ENCODE measurements at regions not wholly inside any gene's neighbourhood (a gene's known extent, or its start where the extent isn't known, plus 50 kb on each side); places are given as distances from the start of the nearest gene placed in this dataset.

DNA sequence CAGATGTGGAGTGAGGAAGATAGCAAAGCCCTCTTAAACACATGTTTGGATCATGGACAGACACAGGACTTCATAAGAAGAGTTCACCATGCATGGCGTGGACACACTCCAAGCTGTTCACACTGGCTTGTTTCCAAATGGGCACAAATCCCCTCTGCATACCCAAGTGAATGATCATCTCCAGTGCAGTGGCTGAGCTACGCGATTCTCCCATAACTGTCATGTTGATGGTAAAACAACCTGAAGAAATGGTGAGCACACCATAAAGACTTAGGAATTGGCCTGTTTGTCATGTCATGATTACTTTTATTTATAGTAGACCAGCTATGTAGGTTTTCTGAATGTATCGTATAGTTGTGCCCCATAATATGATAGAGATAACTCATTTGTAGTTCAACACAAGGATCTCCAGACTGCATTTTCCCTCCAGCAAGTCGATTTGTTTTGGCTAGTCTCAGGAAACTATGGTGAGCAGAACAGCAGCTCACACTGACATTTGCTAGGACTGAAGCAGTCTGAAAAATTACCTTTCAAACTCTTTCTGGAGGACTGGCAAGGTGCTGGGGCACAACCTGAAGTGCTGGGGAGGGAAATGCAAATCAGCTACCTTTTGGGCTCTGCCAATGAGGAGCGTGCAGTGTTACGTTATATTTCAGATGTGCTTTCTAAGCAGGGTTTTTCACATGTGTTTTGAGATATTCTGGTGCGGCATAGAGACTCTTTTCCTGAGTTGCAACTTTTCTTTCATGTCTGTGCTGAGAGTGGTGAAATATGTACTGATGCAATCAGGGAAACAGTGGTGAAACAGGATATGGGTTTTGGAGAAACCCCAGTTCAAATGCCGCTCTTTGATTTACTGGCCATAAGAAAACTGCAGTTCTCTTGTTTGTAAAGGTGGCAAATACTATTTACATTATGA is 629.6 kb upstream of the DPP6 start:
- H3K4me3 ChIP-seq: no peak overlapping the region
- no peaks in the 10 kb centered on the region for H3K36me3 ChIP-seq
- DNase-seq: no peak
- TF ChIP-seq CTCF (IDR thresholded peaks at IDR 0.05; ENCODE audit: borderline replicate concordance): no peak
- no peak overlapping the region for H3K27ac ChIP-seq (replicated peaks)
- H3K27me3 ChIP-seq (ENCODE audit: low read depth): no peaks in the 10 kb centered on the region
- H3K9me3 ChIP-seq (replicated peaks): no peaks in the 10 kb centered on the region
- intact Hi-C loops (cut with micrococcal nuclease): no loop called here
- H3K4me1 ChIP-seq: no peaks in the 10 kb centered on the region

DNA sequence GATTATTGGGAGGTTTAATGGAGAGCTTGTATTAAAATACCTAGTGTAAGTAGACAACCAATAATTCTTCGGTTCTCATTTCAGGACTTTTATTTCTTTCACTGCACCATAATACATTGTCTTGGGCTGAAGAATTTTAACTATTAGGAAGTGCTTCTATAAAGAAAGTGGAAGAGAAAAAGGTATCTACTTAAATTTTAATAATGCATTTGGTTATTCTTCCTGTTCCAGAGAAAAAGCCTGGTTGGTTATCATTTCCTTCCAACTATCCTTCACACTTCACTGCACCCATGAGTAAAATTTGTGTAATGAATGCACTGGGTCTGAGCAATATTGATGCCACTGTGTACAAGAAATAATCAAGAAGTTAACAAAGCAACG is 629.0 kb upstream of the DPP6 start:
- intact Hi-C loops (cut with micrococcal nuclease): no loop called here
- DNase-seq: no peak
- H3K36me3 ChIP-seq: no peaks in the 10 kb centered on the region
- TF ChIP-seq CTCF (IDR thresholded peaks at IDR 0.05; ENCODE audit: borderline replicate concordance): no peak
- H3K9me3 ChIP-seq (replicated peaks): no peaks in the 10 kb centered on the region
- H3K4me1 ChIP-seq: no peaks in the 10 kb centered on the region
- H3K27me3 ChIP-seq (ENCODE audit: low read depth): no peaks in the 10 kb centered on the region
- H3K4me3 ChIP-seq: no peak overlapping the region
- H3K27ac ChIP-seq (replicated peaks): no peak overlapping the region

DNA sequence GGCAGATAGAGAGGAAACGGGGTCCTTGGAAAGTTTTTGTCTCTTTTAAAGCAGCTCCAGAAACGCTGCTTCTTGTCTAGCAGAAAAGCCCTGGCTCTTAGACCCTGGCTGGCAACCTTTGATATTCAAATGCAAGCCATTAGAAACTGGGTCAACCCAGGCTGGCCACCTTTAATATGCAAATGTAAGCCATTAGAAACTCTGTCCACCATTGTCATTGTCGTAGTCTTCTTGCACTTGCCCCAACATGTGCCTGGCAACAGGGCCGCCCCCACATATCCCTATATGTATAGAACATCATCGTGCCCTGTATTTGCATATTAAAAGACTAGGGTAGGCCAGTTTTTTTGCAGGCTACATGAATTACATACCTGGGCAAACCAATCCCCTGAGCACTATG is 621.3 kb upstream of the DPP6 start:
- Histone ChIP-seq H3K4me1 (no peaks in the 10 kb centered on the region), H3K9me3 (replicated peaks) (peaks cover 4% of the 10 kb centered on the region), H3K27ac (replicated peaks) (no peak overlapping the region), H3K4me3 (no peak overlapping the region), H3K36me3 (no peaks in the 10 kb centered on the region), H3K27me3 (ENCODE audit: low read depth) (peaks cover 5% of the 10 kb centered on the region)
- no peak for TF ChIP-seq CTCF (IDR thresholded peaks at IDR 0.05; ENCODE audit: borderline replicate concordance)
- intact Hi-C loops (cut with micrococcal nuclease): no loop called here
- DNase-seq: no peak

DNA sequence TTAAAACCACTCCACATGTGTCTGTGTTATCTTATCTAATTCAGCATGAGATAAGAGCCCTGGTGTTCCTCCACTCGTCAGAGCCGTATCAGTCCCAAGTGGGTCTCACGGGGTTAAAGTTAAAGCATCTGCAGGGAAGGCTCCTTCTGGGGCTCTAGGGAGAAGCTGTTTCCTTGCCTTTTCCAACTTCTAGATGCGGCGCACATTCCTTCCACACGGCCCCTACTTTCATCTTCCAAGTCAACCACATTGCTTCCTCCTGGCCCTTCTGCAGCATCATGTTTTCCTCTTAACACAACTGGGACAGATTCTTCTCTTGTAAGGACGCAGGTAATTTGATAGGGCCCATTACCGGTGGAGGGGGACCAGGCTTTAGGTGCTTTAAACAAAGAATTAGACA is 620.1 kb upstream of the DPP6 start:
- Histone ChIP-seq H3K4me1 (no peaks in the 10 kb centered on the region), H3K4me3 (no peak overlapping the region), H3K27me3 (ENCODE audit: low read depth) (peaks cover 5% of the 10 kb centered on the region), H3K27ac (replicated peaks) (no peak overlapping the region), H3K36me3 (no peaks in the 10 kb centered on the region), H3K9me3 (replicated peaks) (peaks cover 4% of the 10 kb centered on the region)
- intact Hi-C loops (cut with micrococcal nuclease): no loop called here
- DNase-seq: no peak
- TF ChIP-seq CTCF (IDR thresholded peaks at IDR 0.05; ENCODE audit: borderline replicate concordance): peak; percentile 26

DNA sequence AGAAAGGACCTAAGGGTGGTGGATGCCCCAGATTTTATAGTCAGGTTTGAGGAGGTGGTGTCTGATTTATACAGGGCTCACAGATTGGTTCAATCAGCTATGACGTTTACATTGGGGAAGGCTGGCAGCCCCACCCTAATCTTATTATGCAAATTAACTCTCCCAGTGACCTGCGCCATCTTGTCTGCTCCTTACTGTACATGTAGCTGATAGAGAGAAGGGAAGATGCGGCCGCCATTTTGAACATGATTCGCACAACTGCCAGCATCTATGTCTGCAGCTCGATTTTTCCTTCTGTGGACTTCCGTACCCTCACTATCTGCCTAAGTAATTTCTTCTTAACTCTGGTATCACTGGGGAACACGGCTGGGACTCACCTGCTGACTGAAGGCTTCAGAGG is 619.0 kb upstream of the DPP6 start:
- Histone ChIP-seq H3K4me3 (no peak overlapping the region), H3K27ac (replicated peaks) (no peak overlapping the region), H3K4me1 (no peaks in the 10 kb centered on the region), H3K27me3 (ENCODE audit: low read depth) (peaks cover 5% of the 10 kb centered on the region), H3K36me3 (no peaks in the 10 kb centered on the region), H3K9me3 (replicated peaks) (peaks cover 4% of the 10 kb centered on the region)
- TF ChIP-seq CTCF (IDR thresholded peaks at IDR 0.05; ENCODE audit: borderline replicate concordance): no peak
- DNase-seq: no peak
- intact Hi-C loops (cut with micrococcal nuclease): no loop called here
